ENCODE measurements at regions not wholly inside any gene's neighbourhood (a gene's known extent, or its start where the extent isn't known, plus 50 kb on each side); places are given as distances from the start of the nearest gene placed in this dataset.
A peak's percentile ranks its signal among the peaks of the same experiment; 100 is the strongest.

DNA sequence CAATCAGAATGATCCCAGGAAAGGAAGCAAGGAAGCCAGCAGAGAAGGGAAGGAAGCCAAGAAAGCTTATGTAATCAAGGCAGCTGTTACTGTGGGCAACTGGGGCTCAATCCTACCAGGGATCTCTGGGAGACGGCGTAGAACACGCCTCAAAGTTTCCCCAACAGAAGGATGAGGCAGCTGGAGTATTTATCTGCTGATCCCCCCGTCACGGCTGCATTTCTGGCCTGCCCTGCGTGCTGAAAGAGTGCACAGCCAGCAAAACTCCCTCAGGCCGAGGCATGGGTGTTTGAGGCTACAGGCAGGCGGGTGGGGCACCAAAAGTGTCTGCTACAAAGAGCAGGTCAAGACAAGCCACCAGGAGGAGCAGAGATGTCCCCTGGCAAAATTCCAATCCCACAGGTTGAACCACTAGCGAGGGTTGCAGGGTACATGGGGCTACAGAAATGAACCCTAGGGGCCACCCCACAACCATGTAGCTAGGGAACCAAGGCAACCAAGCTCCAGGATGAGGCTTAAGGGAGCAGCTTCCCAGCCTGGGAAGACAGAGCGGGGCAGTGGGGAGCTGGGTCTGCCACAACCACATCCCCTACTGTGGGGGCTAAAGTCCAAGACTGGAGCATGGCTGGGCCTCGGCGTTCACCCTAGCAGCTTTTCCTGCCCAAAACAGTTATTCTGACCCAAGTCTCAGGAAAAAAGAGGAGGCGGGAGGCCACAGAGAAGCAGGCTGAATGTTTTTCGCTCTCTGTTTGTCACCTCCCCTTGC, 113.4 kb downstream of the BCOR start:
- DNase-seq (ENCODE audit: low read depth) = peak; percentile 18

DNA sequence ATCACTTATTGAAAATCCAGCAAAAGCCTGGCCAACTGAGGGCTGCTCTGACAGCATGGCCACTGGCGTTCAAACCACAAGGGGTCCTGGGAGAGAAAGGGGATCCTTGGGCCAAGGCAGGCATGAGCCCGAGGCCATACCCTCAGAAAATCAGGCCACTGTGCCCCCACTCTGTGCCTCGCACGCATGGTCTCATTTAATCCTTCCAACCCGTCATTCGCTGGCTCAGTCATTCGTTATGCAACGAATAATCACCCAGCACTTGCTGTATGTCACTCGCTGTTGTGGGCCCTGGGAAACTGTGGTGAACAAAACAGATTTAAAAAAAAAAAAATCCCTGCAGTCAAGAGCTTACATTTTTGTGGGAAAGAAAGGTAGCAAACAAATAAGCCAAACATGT, 112.7 kb downstream of the BCOR start:
- no peak for DNase-seq (ENCODE audit: low read depth)

DNA sequence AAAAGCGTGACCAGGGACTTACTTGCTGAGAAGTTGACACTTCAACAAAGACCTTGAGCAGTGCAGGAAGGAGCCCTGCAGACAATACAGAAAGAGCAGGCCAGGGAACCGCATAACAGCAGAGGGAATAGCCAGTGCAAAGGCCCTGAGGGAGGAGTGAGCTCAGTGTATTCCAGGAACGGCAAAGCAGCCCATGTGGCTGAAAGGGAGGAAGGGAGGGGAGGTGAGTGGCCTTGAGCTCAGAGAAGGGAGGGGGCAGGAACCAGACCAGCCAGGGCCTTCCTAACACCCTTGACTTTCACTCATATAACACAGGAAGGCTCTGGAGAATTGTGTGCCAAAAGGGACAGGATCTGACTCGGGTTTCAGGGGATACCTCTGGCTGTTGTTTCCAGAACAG, 112.2 kb downstream of the BCOR start:
- no peak for DNase-seq (ENCODE audit: low read depth)

DNA sequence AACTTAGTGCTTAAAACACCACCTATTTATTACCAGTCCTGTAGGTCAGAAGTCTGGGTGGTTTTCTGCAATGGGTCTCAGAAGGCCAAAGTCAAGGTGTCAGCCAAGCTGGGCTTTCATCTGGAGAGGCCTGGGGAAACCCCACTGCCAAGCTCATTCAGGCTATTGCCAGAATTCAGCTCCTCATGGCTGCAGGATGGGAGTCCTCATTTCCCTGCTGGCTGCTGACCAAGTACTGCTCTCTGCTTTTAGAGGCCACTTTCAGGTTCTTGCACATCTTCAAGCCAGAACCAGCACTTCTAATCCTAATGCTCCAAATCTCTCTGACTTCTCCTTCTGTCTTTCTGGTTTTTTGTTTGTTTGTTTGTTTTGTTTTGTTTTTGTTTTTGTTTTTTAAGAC, 109.3 kb downstream of the BCOR start:
- DNase-seq (ENCODE audit: low read depth) = no peak

DNA sequence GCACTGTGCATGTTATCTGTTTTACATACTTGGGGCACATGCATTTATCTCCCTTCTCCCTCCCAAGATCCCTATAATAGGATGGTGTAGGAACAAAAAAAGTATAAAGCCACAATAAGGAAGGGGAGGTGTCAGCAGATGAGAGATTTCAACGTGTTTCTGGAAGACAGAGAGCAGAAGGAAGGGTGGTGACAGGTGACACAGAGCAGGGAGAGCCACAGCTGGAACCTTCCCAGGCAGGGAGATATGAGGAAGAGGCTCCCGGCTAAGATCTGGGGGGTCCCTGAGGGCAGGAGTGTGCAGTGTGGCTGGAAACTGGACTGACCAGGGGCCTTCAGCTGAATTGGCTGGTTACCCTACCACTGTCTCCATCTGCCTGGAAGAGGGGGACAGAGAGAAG, 107.4 kb downstream of the BCOR start:
- DNase-seq (ENCODE audit: low read depth) = no peak

DNA sequence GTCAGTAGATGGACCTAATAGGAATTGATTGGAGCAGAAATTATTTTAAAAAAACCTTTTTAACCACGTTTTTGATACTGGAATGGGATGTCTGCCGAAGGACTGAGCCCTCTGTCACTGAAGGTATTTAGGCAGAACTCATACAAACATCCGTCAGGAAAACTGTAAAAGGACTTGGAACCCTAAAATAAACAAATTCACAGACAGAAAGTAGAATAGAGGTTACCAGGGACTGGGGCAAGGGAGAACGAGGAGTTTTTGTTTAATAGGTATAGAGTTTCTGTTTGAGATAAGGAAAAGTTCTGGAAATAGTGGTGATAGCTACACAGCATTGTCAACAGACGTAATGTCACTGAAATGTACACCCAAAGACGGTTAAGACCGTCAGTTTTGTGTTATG, 105.5 kb downstream of the BCOR start:
- no peak for DNase-seq (ENCODE audit: low read depth)

DNA sequence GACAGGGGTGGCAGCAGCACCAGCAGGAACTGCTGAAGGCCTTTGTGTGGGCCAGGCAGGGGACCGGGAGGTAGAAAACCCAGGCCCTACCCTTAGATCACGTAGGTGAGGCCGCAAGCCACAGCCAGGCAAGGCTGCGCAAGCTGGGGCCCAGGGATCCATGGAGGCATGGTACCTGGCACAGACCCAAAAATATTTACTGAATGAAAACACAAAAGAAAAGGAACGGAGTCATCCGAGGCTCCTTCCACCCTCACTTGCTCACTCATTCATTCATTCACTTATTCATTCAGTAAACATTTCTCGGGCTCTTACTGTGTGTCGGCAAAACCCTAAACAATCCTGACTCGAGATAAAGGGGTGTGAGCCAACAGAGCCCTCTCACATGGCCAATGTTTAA, 102.3 kb downstream of the BCOR start:
- no peak for DNase-seq (ENCODE audit: low read depth)

DNA sequence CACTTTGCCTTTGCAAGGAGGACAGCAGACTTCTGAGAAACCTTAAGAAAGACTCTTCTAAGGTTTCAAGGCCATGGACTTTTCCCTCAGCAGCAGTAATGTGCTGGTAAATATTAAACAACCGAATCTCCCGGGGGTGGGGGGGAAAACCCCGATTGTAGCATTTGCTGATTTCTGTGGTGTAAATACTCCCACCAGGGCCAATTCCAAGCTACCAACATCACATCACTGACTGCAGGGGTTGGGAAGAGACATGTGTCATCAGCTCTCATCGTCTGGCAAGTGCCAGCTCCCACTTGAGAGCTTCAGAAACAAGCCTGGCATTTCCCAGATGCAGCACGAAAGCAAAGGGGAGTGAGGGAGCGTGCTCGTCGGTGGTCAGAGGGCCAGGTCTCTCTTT, 101.2 kb downstream of the BCOR start:
- no peak for DNase-seq (ENCODE audit: low read depth)

DNA sequence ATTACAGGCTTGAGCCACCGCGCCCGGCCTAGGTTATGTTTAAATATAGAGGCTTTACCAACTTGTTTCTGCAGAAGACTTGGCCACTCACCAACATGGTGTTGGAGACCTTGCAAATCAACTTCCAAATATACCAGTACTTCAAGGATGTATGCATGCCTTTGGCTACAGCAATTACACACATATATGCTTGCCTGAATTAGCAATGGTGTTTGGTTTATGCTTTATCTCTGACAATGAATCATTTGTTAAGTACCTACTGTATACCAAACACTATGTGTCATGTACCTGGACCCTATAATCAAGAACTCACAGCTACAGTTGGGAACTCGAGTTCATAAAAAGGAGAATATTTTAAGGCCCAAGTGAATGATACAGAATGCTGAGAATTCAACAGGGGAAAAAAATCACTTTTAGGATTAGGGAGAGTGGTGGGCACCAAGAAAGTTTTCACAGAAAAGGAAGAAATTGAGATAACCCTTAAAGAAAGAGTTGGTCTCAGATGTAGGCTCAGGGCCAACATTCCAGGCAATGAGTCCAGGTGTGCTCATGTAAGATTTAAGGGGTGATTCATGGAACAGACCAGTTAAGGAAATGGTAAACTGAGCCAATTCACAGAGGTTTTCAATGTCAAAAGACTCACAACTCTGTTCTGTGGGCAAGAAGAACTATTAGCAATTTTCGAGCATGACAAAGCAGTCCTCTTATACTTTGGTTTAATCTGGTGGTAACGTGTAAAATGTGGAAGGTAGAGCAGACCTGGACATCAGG, 98.9 kb downstream of the BCOR start:
- no peak for DNase-seq (ENCODE audit: low read depth)

All from EH (cell line).